22Rv1 (cell line): ENCODE measurements at regions not wholly inside any gene's neighbourhood (a gene's known extent, or its start where the extent isn't known, plus 50 kb on each side); places are given as distances from the start of the nearest gene placed in this dataset.
A peak's percentile ranks its signal among the peaks of the same experiment; 100 is the strongest.

Source experiments
- H3K27ac ChIP-seq: fragments of 450-650 bp; 2 replicates; pipeline ENCODE4 v1.5.1; 2017
- ZFX ChIP-seq: fragments of 450-650 bp; IDR thresholded peaks from 2 replicates; pipeline ENCODE4 v1.6.1; 2017; ENCODE audit warnings: antibody characterized with exemption, borderline replicate concordance
- TF ChIP-seq, protein P1 (sequence below): fragments of 450-650 bp; IDR thresholded peaks from 2 replicates; pipeline ENCODE4 v1.5.1; 2017; ENCODE audit warnings: mild to moderate bottlenecking

GRCh38 chr2:221973902-221974301, 324.9 kb downstream of the PAX3 start:
- H3K27ac ChIP-seq, result no peak overlapping the region
- TF ChIP-seq, protein P1, sequence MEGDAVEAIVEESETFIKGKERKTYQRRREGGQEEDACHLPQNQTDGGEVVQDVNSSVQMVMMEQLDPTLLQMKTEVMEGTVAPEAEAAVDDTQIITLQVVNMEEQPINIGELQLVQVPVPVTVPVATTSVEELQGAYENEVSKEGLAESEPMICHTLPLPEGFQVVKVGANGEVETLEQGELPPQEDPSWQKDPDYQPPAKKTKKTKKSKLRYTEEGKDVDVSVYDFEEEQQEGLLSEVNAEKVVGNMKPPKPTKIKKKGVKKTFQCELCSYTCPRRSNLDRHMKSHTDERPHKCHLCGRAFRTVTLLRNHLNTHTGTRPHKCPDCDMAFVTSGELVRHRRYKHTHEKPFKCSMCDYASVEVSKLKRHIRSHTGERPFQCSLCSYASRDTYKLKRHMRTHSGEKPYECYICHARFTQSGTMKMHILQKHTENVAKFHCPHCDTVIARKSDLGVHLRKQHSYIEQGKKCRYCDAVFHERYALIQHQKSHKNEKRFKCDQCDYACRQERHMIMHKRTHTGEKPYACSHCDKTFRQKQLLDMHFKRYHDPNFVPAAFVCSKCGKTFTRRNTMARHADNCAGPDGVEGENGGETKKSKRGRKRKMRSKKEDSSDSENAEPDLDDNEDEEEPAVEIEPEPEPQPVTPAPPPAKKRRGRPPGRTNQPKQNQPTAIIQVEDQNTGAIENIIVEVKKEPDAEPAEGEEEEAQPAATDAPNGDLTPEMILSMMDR, result no peak

GRCh38 chr2:221973502-221973901, 325.3 kb downstream of the PAX3 start:
- TF ChIP-seq ZFX, result no peak
- TF ChIP-seq, protein P1, result no peak
- H3K27ac ChIP-seq, result no peak overlapping the region

DNA sequence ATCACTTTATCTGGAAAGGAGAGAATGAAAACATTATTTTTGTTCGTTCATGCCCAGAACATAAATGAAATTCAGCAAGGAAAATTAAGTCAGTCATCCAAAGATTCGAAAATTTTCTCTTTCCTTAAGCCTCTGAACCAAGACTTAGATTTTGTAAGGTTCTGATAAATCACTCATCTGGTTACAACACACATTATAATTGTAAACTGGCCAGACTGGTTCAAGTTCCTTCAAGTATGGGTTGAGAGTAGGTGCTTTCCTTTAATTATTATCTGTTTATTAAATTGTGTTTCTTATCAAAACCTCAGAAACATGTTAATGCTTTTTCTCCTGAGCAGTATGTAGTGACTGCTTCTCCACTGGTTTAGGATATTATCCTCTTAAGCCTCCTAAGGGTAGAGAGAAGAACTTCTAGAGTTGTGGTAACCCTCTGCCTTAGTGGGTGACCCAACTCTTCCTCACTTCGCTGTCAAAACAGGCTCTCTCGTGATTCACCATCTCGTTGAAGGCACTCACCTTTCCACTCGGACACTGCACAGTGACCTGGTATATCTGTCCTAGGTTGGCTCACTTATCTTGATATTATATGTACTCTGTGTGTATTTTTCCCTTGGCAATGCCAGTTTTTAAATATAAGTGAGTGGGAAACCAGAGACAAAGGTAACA, 325.9 kb downstream of the PAX3 start:
- H3K27ac ChIP-seq, result no peak overlapping the region
- TF ChIP-seq, protein P1, result no peak
- TF ChIP-seq ZFX, result no peak

- H3K27ac ChIP-seq, result no peak overlapping the region
- TF ChIP-seq ZFX, result no peak
- TF ChIP-seq, protein P1, result no peak
Observed at GRCh38 chr2:221970389-221970788, 328.4 kb downstream of the PAX3 start.

GRCh38 chr2:221969830-221970144, 329.0 kb downstream of the PAX3 start:
- TF ChIP-seq, protein P1, result no peak
- no peak for TF ChIP-seq ZFX
- no peak overlapping the region for H3K27ac ChIP-seq

GRCh38 chr2:221969087-221969829, 329.5 kb downstream of the PAX3 start:
- H3K27ac ChIP-seq, result no peak overlapping the region
- TF ChIP-seq ZFX, result no peak
- TF ChIP-seq, protein P1, result peak; percentile 82

- no peak for TF ChIP-seq ZFX
- TF ChIP-seq, protein P1, result no peak
- H3K27ac ChIP-seq, result no peak overlapping the region
Observed at GRCh38 chr2:221962186-221962585, 336.6 kb downstream of the PAX3 start.
